ENCODE measurements at regions not wholly inside any gene's neighbourhood (a gene's known extent, or its start where the extent isn't known, plus 50 kb on each side); places are given as distances from the start of the nearest gene placed in this dataset.

- DNase-seq (ENCODE audit: low spot score) = no peak
- no peak for ATAC-seq (ENCODE audit: low FRiP score)
- TF ChIP-seq, protein P1, sequence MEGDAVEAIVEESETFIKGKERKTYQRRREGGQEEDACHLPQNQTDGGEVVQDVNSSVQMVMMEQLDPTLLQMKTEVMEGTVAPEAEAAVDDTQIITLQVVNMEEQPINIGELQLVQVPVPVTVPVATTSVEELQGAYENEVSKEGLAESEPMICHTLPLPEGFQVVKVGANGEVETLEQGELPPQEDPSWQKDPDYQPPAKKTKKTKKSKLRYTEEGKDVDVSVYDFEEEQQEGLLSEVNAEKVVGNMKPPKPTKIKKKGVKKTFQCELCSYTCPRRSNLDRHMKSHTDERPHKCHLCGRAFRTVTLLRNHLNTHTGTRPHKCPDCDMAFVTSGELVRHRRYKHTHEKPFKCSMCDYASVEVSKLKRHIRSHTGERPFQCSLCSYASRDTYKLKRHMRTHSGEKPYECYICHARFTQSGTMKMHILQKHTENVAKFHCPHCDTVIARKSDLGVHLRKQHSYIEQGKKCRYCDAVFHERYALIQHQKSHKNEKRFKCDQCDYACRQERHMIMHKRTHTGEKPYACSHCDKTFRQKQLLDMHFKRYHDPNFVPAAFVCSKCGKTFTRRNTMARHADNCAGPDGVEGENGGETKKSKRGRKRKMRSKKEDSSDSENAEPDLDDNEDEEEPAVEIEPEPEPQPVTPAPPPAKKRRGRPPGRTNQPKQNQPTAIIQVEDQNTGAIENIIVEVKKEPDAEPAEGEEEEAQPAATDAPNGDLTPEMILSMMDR (IDR thresholded peaks at IDR 0.05) = no peak
Measured at GRCh38 chr16:5584109-5584508, 486.5 kb upstream of the EEF2KMT start.

DNA sequence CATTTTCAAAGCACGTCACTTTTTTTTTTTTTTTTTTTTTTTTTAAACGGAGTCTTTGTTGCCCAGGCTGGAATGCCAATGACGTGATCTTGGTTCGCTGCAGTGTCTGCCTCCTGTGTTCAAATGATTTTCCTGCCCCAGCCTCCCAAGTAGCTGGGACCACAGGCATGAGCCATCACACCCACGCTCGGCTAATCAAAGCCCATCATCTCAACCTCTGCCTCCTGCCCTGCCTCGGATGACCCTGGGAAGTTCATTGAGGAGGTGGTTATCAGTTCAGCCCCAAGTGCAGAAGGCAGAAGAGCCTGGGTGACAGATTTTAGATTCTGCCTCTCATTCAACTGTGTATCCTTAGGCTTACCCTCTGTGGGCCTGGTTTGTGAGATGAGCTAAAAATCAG lies 484.9 kb upstream of the EEF2KMT start:
- TF ChIP-seq, protein P1 (IDR thresholded peaks at IDR 0.05) = no peak
- no peak for DNase-seq (ENCODE audit: low spot score)
- no peak for ATAC-seq (ENCODE audit: low FRiP score)

GRCh38 chr16:5581908-5582307 lies 484.3 kb upstream of the EEF2KMT start:
- TF ChIP-seq, protein P1 (IDR thresholded peaks at IDR 0.05) = no peak
- DNase-seq (ENCODE audit: low spot score) (no peak), ATAC-seq (ENCODE audit: low FRiP score) (no peak)

DNA sequence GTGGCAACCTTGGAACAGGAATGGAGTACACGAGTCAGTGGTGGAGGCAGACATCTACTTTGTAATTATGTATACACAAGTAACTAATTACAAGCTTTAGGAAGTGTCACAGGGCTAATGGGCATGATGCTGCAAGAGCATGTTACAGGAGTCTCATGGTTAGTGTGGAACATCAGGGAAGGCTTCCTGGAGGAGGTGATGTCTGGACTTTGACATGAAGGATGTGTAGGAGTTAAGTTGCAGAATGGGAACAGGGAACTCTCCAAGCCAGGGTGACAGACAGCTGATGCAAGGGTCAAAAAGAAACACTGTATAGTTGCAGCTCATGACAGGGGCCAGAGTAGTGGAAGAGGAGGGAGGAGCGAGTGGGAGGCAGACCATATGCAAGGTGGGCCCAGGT lies 483.8 kb upstream of the EEF2KMT start:
- TF ChIP-seq, protein P1 (IDR thresholded peaks at IDR 0.05) = no peak
- DNase-seq (ENCODE audit: low spot score) = no peak
- ATAC-seq (ENCODE audit: low FRiP score) = no peak

- ATAC-seq (ENCODE audit: low FRiP score) (no peak), DNase-seq (ENCODE audit: low spot score) (no peak)
- TF ChIP-seq, protein P1 (IDR thresholded peaks at IDR 0.05) = no peak
Measured at GRCh38 chr16:5580772-5581171, 483.2 kb upstream of the EEF2KMT start.

GRCh38 chr16:5580296-5580695 lies 482.7 kb upstream of the EEF2KMT start:
- TF ChIP-seq, protein P1 (IDR thresholded peaks at IDR 0.05) = no peak
- ATAC-seq (ENCODE audit: low FRiP score) (no peak), DNase-seq (ENCODE audit: low spot score) (no peak)

DNA sequence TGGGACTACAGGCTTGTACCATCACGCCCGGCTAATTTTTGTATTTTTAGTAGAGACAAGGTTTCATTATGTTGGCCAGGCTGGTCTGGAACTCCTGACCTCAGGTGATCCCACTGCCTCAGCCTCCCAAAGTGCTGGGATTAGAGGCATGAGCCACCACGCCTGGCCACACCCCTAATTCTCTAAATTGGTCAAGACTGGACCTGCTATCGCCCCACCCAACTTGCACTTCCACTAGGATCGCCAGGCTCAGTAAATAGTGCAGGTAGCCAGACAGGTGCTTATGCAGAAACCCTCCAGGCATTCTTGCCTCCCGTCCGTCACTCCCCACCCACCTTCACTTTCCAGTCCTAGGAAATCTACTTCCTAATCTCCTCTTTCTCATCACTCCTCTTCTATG lies 481.4 kb upstream of the EEF2KMT start:
- no peak for DNase-seq (ENCODE audit: low spot score)
- no peak for ATAC-seq (ENCODE audit: low FRiP score)
- TF ChIP-seq, protein P1 (IDR thresholded peaks at IDR 0.05) = no peak
